AG10803 (cell line): ENCODE measurements at regions not wholly inside any gene's neighbourhood (a gene's known extent, or its start where the extent isn't known, plus 50 kb on each side); places are given as distances from the start of the nearest gene placed in this dataset.
A peak's percentile ranks its signal among the peaks of the same experiment; 100 is the strongest.

Experiments used
- DNase-seq: peaks from one replicate; pipeline ENCODE4 v3.0.0; 2010; ENCODE audit warnings: low read depth
- H3K4me3 ChIP-seq: 2 replicates; pipeline ENCODE4 v1.5.1; 2011; ENCODE audit warnings: mild to moderate bottlenecking, low read length, control low read depth
- TF ChIP-seq, protein P1 (sequence below): conservative IDR thresholded peaks from 2 replicates; pipeline ENCODE4 v1.5.1; 2011; ENCODE audit warnings: mild to moderate bottlenecking, low read length, control low read depth, inconsistent platforms

DNA sequence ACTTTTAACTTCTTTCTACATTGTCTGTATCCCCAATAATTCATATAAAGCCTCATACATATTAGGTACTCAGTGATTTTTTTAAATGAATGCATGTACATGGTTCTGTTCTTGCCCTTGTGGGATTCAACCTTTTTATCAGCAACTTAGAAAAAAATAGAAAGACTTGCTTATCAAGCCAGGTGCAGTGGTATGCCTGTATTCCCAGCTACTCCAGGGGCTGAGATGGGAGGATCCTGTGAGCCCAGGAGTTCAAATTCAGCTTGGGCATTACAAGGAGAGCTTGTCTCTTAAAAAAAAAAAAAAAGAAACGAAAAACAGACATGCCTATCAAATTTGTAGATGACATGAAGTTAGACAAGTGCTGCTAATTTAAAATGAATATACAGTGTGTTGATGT lies 54.2 kb upstream of the MYCBP2 start:
- H3K4me3 ChIP-seq: no peak overlapping the region
- DNase-seq: no peak
- TF ChIP-seq, protein P1, sequence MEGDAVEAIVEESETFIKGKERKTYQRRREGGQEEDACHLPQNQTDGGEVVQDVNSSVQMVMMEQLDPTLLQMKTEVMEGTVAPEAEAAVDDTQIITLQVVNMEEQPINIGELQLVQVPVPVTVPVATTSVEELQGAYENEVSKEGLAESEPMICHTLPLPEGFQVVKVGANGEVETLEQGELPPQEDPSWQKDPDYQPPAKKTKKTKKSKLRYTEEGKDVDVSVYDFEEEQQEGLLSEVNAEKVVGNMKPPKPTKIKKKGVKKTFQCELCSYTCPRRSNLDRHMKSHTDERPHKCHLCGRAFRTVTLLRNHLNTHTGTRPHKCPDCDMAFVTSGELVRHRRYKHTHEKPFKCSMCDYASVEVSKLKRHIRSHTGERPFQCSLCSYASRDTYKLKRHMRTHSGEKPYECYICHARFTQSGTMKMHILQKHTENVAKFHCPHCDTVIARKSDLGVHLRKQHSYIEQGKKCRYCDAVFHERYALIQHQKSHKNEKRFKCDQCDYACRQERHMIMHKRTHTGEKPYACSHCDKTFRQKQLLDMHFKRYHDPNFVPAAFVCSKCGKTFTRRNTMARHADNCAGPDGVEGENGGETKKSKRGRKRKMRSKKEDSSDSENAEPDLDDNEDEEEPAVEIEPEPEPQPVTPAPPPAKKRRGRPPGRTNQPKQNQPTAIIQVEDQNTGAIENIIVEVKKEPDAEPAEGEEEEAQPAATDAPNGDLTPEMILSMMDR: no peak

DNA sequence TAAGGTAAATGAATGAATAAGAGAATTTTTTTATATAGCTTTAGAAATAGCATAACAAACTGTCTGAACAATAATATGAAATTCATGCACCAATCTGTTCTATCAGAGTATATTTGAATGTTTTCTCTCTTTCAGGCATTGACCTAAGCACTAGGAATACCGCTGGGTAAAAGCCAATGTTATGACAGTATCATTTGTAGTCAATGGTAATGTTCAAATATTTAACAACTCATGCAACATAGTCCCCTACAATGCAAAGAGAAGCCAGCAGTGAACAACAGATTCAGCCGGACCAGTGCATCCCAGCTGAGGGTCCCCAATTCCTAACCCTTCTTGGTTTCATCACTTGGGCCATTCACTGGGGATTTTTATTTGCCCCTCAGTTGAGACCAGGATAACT lies 52.6 kb upstream of the MYCBP2 start:
- TF ChIP-seq, protein P1: no peak
- DNase-seq: no peak
- H3K4me3 ChIP-seq: no peak overlapping the region

DNA sequence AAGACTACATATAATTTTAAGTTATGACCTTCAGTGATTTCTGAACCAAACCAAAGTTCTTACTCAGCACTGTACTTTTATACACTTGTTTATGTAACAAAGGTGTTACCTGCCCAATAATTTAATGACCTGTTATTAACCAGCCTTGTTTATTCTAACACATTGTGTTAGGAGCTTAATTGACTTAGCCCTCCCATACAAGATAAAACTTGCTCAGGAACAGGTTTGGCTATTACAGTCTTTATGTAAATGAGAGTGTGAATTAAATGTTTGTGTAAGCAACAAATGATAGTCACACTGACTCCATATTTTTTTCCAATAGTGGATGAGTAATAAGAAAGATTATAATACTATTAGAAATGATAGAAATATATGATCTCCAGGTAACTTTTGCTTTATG lies 51.8 kb upstream of the MYCBP2 start:
- no peak overlapping the region for H3K4me3 ChIP-seq
- no peak for DNase-seq
- TF ChIP-seq, protein P1: no peak

DNA sequence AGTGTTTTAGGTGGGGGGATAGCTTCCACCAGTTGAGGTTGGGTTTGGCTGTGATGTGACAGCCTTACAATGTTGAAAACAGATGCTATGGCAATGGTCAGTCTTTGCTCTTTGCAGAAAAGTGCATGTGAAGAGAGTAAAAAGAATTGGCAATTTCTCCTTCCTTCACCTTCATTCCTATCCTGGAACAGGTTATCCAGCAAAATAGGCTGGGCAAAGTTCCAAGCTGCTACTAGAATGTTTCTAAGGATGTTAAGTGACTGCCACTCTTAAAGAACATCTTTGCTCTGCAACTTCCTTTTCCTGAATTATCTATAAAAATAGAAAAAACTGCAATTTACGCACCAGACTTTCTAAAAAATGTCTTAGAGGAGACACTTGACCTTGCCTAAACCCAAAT lies 50.1 kb upstream of the MYCBP2 start:
- peak; percentile 18 for DNase-seq
- TF ChIP-seq, protein P1: no peak
- no peak overlapping the region for H3K4me3 ChIP-seq
